SH-SY5Y (cell line): ENCODE measurements at regions not wholly inside any gene's neighbourhood (a gene's known extent, or its start where the extent isn't known, plus 50 kb on each side); places are given as distances from the start of the nearest gene placed in this dataset.

Experiments
- GATA2 ChIP-seq: IDR thresholded peaks from 2 replicates; pipeline ENCODE4 v1.6.1; 2011; ENCODE audit warnings: mild to moderate bottlenecking, low read depth, low read length
- GATA3 ChIP-seq: IDR thresholded peaks from 2 replicates; pipeline ENCODE4 v1.6.1; 2011; ENCODE audit warnings: low read depth, mild to moderate bottlenecking, low read length, moderate library complexity

- TF ChIP-seq GATA3: no peak
- no peak for TF ChIP-seq GATA2
Observed at GRCh38 chr14:35193161-35193560, 70.8 kb downstream of the PRORP start.
